KG1 (cell line): ENCODE measurements at regions not wholly inside any gene's neighbourhood (a gene's known extent, or its start where the extent isn't known, plus 50 kb on each side); places are given as distances from the start of the nearest gene placed in this dataset.
"Not testable (repeated sequence)": the region's sequence is repeated elsewhere in the genome, so short reads cannot be mapped to it uniquely, and the experiment has no call there.

Source experiments
- DNase-seq: peaks from one replicate; lab custom pipeline; 2025; lab: John Stamatoyannopoulos, UW

GRCh38 chr3:109656225-109656624 is 318.9 kb upstream of the DPPA4 start:
- no peak for DNase-seq

GRCh38 chr3:109678600-109678999 is 341.3 kb upstream of the DPPA4 start:
- DNase-seq, result no peak

- no peak for DNase-seq
These were observed 342.3 kb upstream of the DPPA4 start for GRCh38 chr3:109679664-109680063.

- DNase-seq, result no peak
These were observed 346.4 kb upstream of the DPPA4 start for GRCh38 chr3:109683746-109684145.

- DNase-seq, result no peak
These were observed 348.0 kb upstream of the DPPA4 start for GRCh38 chr3:109685084-109686079.

- no peak for DNase-seq
These were observed 350.3 kb upstream of the DPPA4 start for GRCh38 chr3:109687626-109688025.

GRCh38 chr3:109696932-109697331 is 359.6 kb upstream of the DPPA4 start:
- DNase-seq, result no peak

- DNase-seq, result no peak
These were observed 364.9 kb upstream of the DPPA4 start for GRCh38 chr3:109702252-109702651.

GRCh38 chr3:109702976-109703375 is 365.6 kb upstream of the DPPA4 start:
- no peak for DNase-seq

GRCh38 chr3:109705133-109705532 is 367.8 kb upstream of the DPPA4 start:
- not testable (repeated sequence) for DNase-seq

- DNase-seq, result no peak
These were observed 370.3 kb upstream of the DPPA4 start for GRCh38 chr3:109707617-109708016.

GRCh38 chr3:109713288-109713687 is 375.9 kb upstream of the DPPA4 start:
- no peak for DNase-seq

- no peak for DNase-seq
These were observed 378.4 kb upstream of the DPPA4 start for GRCh38 chr3:109715707-109716106.

- DNase-seq, result no peak
These were observed 381.5 kb upstream of the DPPA4 start for GRCh38 chr3:109718850-109719249.

- no peak for DNase-seq
These were observed 391.6 kb upstream of the DPPA4 start for GRCh38 chr3:109728861-109729494.

- DNase-seq, result no peak
These were observed 394.5 kb upstream of the DPPA4 start for GRCh38 chr3:109731639-109732473.

GRCh38 chr3:109743981-109744380 is 406.6 kb upstream of the DPPA4 start:
- no peak for DNase-seq

- no peak for DNase-seq
These were observed 435.2 kb upstream of the DPPA4 start for GRCh38 chr3:109772520-109772919.

GRCh38 chr3:109774108-109774507 is 436.8 kb upstream of the DPPA4 start:
- no peak for DNase-seq

GRCh38 chr3:109784285-109784684 is 446.9 kb upstream of the DPPA4 start:
- no peak for DNase-seq

- DNase-seq, result no peak
These were observed 447.7 kb upstream of the DPPA4 start for GRCh38 chr3:109784852-109785631.

- DNase-seq, result no peak
These were observed 465.9 kb upstream of the DPPA4 start for GRCh38 chr3:109803274-109803673.
